ENCODE measurements at regions not wholly inside any gene's neighbourhood (a gene's known extent, or its start where the extent isn't known, plus 50 kb on each side); places are given as distances from the start of the nearest gene placed in this dataset.

GRCh38 chr6:23343610-23344306, 774.4 kb downstream of the HDGFL1 start:
- TF ChIP-seq, protein P1, sequence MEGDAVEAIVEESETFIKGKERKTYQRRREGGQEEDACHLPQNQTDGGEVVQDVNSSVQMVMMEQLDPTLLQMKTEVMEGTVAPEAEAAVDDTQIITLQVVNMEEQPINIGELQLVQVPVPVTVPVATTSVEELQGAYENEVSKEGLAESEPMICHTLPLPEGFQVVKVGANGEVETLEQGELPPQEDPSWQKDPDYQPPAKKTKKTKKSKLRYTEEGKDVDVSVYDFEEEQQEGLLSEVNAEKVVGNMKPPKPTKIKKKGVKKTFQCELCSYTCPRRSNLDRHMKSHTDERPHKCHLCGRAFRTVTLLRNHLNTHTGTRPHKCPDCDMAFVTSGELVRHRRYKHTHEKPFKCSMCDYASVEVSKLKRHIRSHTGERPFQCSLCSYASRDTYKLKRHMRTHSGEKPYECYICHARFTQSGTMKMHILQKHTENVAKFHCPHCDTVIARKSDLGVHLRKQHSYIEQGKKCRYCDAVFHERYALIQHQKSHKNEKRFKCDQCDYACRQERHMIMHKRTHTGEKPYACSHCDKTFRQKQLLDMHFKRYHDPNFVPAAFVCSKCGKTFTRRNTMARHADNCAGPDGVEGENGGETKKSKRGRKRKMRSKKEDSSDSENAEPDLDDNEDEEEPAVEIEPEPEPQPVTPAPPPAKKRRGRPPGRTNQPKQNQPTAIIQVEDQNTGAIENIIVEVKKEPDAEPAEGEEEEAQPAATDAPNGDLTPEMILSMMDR (conservative IDR thresholded peaks at IDR 0.05 in 1 of 2, IDR thresholded peaks at IDR 0.05 in 1 of 2; ENCODE audit: low read depth in 1 of 2, low read length in 2 of 2) = no peak
- TF ChIP-seq EZH2 (IDR thresholded peaks at IDR 0.05; ENCODE audit: low read length, missing control alignments) = no peak
